ENCODE measurements at regions not wholly inside any gene's neighbourhood (a gene's known extent, or its start where the extent isn't known, plus 50 kb on each side); places are given as distances from the start of the nearest gene placed in this dataset.
A peak's percentile ranks its signal among the peaks of the same experiment; 100 is the strongest.

DNA sequence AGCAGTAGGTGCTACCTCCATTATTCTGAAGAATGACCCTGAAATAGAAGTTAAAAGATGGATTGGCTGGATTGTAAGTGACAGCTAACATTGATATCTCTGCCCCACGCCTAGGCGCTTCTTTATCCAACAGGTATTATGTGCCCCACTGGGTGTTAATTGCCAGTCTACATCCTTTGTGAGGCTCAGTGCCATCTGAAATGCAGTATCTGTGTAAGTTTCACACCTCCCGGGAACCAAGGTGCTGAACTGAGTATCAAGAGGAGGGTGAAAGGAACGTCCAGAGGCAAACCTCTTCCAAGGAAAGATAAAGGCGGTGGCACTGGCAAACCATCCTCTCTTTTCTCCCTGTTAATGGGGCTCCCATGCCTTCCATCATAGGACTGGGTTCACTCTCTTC is 181.1 kb upstream of the UBL3 start:
- TF ChIP-seq, protein P1, sequence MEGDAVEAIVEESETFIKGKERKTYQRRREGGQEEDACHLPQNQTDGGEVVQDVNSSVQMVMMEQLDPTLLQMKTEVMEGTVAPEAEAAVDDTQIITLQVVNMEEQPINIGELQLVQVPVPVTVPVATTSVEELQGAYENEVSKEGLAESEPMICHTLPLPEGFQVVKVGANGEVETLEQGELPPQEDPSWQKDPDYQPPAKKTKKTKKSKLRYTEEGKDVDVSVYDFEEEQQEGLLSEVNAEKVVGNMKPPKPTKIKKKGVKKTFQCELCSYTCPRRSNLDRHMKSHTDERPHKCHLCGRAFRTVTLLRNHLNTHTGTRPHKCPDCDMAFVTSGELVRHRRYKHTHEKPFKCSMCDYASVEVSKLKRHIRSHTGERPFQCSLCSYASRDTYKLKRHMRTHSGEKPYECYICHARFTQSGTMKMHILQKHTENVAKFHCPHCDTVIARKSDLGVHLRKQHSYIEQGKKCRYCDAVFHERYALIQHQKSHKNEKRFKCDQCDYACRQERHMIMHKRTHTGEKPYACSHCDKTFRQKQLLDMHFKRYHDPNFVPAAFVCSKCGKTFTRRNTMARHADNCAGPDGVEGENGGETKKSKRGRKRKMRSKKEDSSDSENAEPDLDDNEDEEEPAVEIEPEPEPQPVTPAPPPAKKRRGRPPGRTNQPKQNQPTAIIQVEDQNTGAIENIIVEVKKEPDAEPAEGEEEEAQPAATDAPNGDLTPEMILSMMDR (IDR thresholded peaks at IDR 0.05; ENCODE audit: insufficient read depth, low read depth, low read length, missing control alignments): no peak
- H3K4me3 ChIP-seq (ENCODE audit: low read length): no peak overlapping the region
- DNase-seq (ENCODE audit: low read depth): no peak

DNA sequence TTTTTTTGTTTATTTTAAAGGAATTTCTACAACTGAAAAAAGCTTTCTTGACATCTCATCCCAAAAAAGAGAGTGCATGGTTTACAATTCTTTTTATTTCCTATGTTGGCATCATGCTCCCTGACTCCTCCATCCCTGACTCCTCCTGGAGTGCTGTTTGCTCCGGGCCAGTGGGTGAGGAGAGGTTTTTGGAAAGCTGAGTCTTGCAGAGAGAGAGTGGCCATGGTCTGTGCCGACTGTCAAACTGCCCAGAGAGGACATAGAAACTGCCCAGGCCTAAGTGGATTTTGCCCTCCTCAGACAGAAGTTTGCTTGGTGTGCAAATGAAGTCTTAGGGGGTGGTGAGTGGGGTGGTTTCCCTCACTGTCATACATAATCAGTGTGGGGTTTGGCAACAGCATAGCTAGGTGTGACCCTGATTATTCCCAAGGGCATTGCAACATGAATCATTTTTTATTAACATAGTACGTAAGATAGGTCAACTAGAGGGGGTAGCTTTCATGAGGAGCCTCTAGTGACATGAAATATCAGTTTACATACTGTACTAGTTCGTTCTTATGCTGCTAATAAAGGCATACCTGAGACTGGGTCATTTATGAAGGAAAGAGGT is 179.8 kb upstream of the UBL3 start:
- TF ChIP-seq, protein P1 (IDR thresholded peaks at IDR 0.05; ENCODE audit: insufficient read depth, low read depth, low read length, missing control alignments): no peak

DNA sequence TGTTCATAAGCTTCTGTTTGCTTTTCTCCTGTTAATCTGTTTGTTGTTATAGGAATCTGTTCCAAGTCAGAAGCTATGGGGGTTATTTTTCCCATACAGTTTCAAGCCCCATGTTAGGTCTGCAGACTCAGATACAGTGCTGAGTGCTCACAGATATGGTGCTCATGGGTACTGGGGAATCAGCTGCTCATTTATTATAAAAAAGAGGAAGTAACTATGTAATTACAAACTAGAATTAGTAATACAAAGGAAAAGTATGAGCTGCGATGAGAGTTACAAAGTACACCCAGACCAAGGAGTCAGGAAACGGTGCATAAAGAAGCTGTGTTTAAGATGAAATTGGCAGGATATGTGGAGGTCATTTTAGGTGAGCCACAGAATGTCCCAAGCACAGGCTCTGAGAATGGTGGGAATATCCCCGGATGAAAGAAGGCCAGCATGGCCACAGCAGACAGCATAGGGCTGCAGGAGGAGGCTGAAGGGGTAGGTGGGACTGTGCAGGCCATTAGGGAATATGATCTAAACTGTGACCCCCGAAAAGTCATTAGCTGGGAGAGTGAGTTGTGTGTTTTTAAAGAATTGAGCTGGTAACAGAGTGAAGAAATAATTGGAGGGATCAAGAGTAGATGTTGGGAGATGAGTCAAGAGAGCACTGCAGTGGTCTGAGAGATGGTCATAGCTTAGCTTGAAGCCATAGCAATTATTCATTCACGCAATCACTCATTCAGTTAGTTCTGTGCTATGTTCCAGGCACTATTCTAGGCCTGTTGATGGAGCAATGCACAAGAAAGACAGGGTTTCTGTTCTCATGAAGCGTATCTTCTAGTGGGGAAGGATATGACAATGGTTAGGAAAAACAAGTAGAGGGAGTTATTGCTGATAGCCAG is 177.4 kb upstream of the UBL3 start:
- TF ChIP-seq, protein P1 (IDR thresholded peaks at IDR 0.05; ENCODE audit: insufficient read depth, low read depth, low read length, missing control alignments): no peak
- DNase-seq (ENCODE audit: low read depth): no peak
- H3K4me3 ChIP-seq (ENCODE audit: low read length): no peak overlapping the region

More for the DNA sequence above, 179.8 kb upstream of the UBL3 start:
- no peak for DNase-seq (ENCODE audit: low read depth)
- no peak overlapping the region for H3K4me3 ChIP-seq (ENCODE audit: low read length)

DNA sequence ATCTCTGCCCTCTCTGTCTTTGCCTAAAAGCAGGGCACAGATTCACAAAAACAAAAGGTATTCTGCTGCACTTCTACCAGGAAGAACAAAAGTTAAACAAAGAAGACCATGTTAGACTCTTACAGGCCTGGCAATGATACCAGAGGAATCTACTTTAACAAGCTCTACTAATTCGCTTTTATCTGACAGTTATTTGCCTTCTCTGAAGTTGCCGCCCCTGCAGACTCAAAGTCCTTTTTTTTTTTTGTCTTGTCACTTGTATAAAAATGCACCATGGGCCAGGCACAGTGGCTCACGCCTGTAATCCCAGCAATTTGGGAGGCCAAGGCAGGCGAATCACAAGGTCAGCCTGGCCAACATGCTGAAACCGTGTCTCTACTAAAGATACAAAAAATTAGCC is 176.5 kb upstream of the UBL3 start:
- TF ChIP-seq, protein P1 (IDR thresholded peaks at IDR 0.05; ENCODE audit: insufficient read depth, low read depth, low read length, missing control alignments): no peak
- no peak for DNase-seq (ENCODE audit: low read depth)
- H3K4me3 ChIP-seq (ENCODE audit: low read length): no peak overlapping the region

DNA sequence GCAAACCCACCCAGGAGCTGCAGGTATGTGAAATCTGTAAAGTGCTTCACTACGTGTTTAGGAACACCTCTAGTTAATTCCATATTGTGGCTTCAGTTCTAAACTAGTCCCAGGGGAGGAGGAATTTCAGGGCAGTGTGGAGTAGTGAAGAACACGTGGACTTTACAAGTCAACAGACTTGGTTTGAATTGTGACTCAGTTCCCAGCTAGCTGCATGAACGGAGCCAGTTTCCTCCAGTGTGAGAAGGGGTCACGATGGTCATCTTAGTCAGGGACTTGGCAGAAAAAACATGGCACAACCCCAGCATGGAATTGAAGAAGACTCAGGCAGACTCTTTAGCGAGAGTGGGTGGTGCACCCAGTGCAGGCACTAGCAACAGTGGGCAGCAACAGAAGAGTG is 175.7 kb upstream of the UBL3 start:
- TF ChIP-seq, protein P1 (IDR thresholded peaks at IDR 0.05; ENCODE audit: insufficient read depth, low read depth, low read length, missing control alignments): no peak
- no peak overlapping the region for H3K4me3 ChIP-seq (ENCODE audit: low read length)
- DNase-seq (ENCODE audit: low read depth): peak; percentile 23

DNA sequence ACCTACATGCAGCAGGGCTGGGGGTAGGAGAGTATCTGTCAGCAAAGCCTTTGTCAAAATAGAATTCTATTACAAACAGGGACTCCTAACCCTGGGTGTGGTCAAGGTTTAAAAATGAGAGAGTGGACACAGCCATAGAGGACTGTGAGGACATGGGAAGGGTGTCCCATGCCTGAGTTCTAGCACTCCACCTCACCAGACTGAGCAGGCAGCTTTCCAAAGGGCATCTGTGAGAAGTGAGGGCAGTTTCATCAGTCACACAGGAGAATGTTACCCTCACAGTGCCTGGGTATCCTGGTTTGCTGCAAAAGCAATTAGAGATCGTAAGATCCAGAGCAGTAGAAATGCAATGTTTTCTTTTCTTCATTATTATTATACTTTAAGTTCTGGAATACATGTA is 174.9 kb upstream of the UBL3 start:
- no peak for DNase-seq (ENCODE audit: low read depth)
- TF ChIP-seq, protein P1 (IDR thresholded peaks at IDR 0.05; ENCODE audit: insufficient read depth, low read depth, low read length, missing control alignments): no peak
- no peak overlapping the region for H3K4me3 ChIP-seq (ENCODE audit: low read length)

All from epithelial cell of esophagus (primary cell).